H1 (cell line): ENCODE measurements at regions not wholly inside any gene's neighbourhood (a gene's known extent, or its start where the extent isn't known, plus 50 kb on each side); places are given as distances from the start of the nearest gene placed in this dataset.

Experiments
- BRCA1 ChIP-seq: IDR thresholded peaks from 2 replicates; pipeline ENCODE4 v1.6.1; 2012; ENCODE audit warnings: low read depth, low read length, improper control_type of control experiment
- CEBPB ChIP-seq: IDR thresholded peaks from 2 replicates; pipeline ENCODE4 v1.6.1; 2012; ENCODE audit warnings: low read depth, low read length
- CHD2 ChIP-seq: IDR thresholded peaks from 2 replicates; pipeline ENCODE4 v1.6.1; 2012; ENCODE audit warnings: low read length, improper control_type of control experiment
- JUND ChIP-seq: IDR thresholded peaks from 2 replicates; pipeline ENCODE4 v1.6.1; 2011; ENCODE audit warnings: mild to moderate bottlenecking, improper control_type of control experiment, low read length
- KDM1A ChIP-seq: fragments of 200-600, 300-600 bp; sonication (generic); IDR thresholded peaks from 2 replicates; pipeline ENCODE4 v1.7.1; 2016; ENCODE audit warnings: mild to moderate bottlenecking, low read length, borderline replicate concordance
- POLR2A ChIP-seq, 2 experiments: IDR thresholded peaks; 1 replicate in 1 of 2; 2 replicates in 1 of 2; pipeline ENCODE4 v1.6.1; 2011; ENCODE audit warnings: low read depth in 2 of 2, low read length in 2 of 2, mild to moderate bottlenecking in 2 of 2; ENCODE audit errors: control extremely low read depth in 1 of 2
- RAD21 ChIP-seq, 2 experiments: IDR thresholded peaks in 1 of 2; conservative IDR thresholded peaks in 1 of 2; 2 replicates each; pipeline ENCODE4 v1.6.1; 2011; ENCODE audit warnings: low read depth in 2 of 2, low read length in 2 of 2, improper control_type of control experiment in 1 of 2, inconsistent platforms in 1 of 2, mild to moderate bottlenecking in 1 of 2, moderate library complexity in 1 of 2
- SP1 ChIP-seq: IDR thresholded peaks from 2 replicates; pipeline ENCODE4 v1.6.1; 2011; ENCODE audit warnings: low read depth, low read length
- TEAD4 ChIP-seq: IDR thresholded peaks from 2 replicates; pipeline ENCODE4 v1.6.1; 2012; ENCODE audit warnings: low read depth, low read length, inconsistent platforms, mixed read lengths
- USF2 ChIP-seq: IDR thresholded peaks from 2 replicates; pipeline ENCODE4 v1.6.1; 2011; ENCODE audit warnings: low read length, improper control_type of control experiment
- TF ChIP-seq, protein P1 (sequence below), 3 experiments: IDR thresholded peaks; 1 replicate in 2 of 3; 2 replicates in 1 of 3; pipeline versions ENCODE4 v1.5.1 to v1.6.1; 2011; ENCODE audit warnings: low read length in 3 of 3, mild to moderate bottlenecking in 3 of 3, inconsistent platforms in 2 of 3, low read depth in 1 of 3, moderate library complexity in 1 of 3; ENCODE audit not compliant: insufficient read depth in 1 of 3; ENCODE audit errors: control extremely low read depth in 1 of 3

DNA sequence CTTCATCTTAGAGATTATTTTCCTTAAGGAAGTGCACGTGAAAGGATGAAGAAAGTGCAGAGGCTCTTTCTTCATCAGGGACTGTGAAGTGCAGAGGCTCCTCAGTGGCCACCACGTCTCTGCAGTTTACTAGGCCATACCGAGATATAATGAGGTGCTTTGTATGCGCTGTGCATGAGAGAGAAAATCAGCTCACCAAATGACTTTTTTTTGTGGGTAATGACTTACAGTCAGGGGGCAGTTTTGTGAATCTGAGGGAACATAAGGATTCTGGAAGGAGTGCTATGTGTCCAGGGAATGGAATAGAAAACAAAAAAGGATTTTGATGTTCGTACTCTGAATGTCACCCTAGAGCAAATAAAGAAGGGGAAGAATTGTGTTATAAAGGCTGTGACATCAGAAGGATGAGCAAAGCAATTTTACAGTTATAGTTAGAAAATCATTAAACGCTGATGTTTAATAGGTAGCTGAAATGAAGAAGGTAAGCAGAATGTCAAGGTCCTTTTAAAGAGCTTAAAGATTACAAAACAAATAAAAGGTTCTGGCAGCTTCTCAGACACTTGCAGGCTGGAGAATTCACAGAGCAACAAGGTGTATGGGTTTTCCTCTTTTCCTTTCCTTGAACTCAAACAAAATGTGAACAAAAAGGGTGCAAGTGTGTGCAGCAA is 247.5 kb upstream of the NOVA1 start:
- TF ChIP-seq CHD2 (no peak), RAD21 (IDR thresholded peaks at IDR 0.05 in 1 of 2, conservative IDR thresholded peaks at IDR 0.05 in 1 of 2; ENCODE audit: low read depth in 2 of 2, low read length in 2 of 2) (no peak), POLR2A (IDR thresholded peaks at IDR 0.05; ENCODE audit: control extremely low read depth in 1 of 2, low read depth in 2 of 2, low read length in 2 of 2) (no peak), TEAD4 (no peak), CEBPB (no peak), SP1 (no peak), KDM1A (no peak), BRCA1 (no peak), USF2 (no peak), JUND (no peak)
- TF ChIP-seq, protein P1, sequence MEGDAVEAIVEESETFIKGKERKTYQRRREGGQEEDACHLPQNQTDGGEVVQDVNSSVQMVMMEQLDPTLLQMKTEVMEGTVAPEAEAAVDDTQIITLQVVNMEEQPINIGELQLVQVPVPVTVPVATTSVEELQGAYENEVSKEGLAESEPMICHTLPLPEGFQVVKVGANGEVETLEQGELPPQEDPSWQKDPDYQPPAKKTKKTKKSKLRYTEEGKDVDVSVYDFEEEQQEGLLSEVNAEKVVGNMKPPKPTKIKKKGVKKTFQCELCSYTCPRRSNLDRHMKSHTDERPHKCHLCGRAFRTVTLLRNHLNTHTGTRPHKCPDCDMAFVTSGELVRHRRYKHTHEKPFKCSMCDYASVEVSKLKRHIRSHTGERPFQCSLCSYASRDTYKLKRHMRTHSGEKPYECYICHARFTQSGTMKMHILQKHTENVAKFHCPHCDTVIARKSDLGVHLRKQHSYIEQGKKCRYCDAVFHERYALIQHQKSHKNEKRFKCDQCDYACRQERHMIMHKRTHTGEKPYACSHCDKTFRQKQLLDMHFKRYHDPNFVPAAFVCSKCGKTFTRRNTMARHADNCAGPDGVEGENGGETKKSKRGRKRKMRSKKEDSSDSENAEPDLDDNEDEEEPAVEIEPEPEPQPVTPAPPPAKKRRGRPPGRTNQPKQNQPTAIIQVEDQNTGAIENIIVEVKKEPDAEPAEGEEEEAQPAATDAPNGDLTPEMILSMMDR (IDR thresholded peaks at IDR 0.05; ENCODE audit: control extremely low read depth in 1 of 3, insufficient read depth in 1 of 3, low read depth in 1 of 3, low read length in 3 of 3), result no peak
